Neural progenitor cell (in vitro differentiated cells): ENCODE measurements at regions not wholly inside any gene's neighbourhood (a gene's known extent, or its start where the extent isn't known, plus 50 kb on each side); places are given as distances from the start of the nearest gene placed in this dataset.

ENCODE experiments used
- DNase-seq: peaks from one replicate; pipeline ENCODE4 v3.0.0-alpha.2; 2016; ENCODE audit warnings: low spot score
- H2AFZ ChIP-seq: fragments of 200-600 bp; sonication (generic); replicated peaks from 2 replicates; pipeline ENCODE4 v1.6.1; 2016; ENCODE audit warnings: antibody characterized with exemption
- H3F3A ChIP-seq: fragments of 200-600 bp; sonication (generic); 2 replicates; pipeline ENCODE4 v1.6.1; 2016; ENCODE audit warnings: antibody characterized with exemption, low read depth
- H3K27ac ChIP-seq: fragments of 200-600 bp; sonication (generic); 2 replicates; pipeline ENCODE4 v1.5.1; 2016; ENCODE audit warnings: mild to moderate bottlenecking
- H3K27me3 ChIP-seq: fragments of 200-600 bp; sonication (generic); 2 replicates; pipeline ENCODE4 v1.6.1; 2016; ENCODE audit warnings: mild to moderate bottlenecking, moderate library complexity
- H3K36me3 ChIP-seq: fragments of 200-600 bp; sonication (generic); 2 replicates; pipeline ENCODE4 v1.5.1; 2016
- H3K4me1 ChIP-seq: fragments of 200-600 bp; sonication (generic); 2 replicates; pipeline ENCODE4 v1.6.1; 2016; ENCODE audit warnings: mixed run types
- H3K4me2 ChIP-seq: fragments of 200-600 bp; sonication (generic); 2 replicates; pipeline ENCODE4 v1.6.1; 2016
- H3K4me3 ChIP-seq: fragments of 200-600 bp; sonication (generic); 2 replicates; pipeline ENCODE4 v1.5.1; 2016
- H3K79me2 ChIP-seq: fragments of 200-600 bp; sonication (generic); 2 replicates; pipeline ENCODE4 v1.6.1; 2016; ENCODE audit warnings: low read depth
- H3K9ac ChIP-seq: fragments of 200-600 bp; sonication (generic); 2 replicates; pipeline ENCODE4 v1.6.1; 2016
- H3K9me3 ChIP-seq: fragments of 200-600 bp; sonication (generic); 2 replicates; pipeline ENCODE4 v1.5.1; 2016; ENCODE audit warnings: low read depth
- H4K20me1 ChIP-seq: fragments of 200-600 bp; sonication (generic); 2 replicates; pipeline ENCODE4 v1.6.1; 2016; ENCODE audit warnings: low read depth
- H3K27ac Mint-ChIP-seq: 3 replicates; pipeline ENCODE4 v1.8.0; 2021; ENCODE audit warnings: mixed read lengths
- H3K27me3 Mint-ChIP-seq: 2 replicates; pipeline ENCODE4 v1.8.0; 2022; ENCODE audit warnings: low read depth, mild to moderate bottlenecking, inconsistent platforms, moderate library complexity, mixed read lengths; ENCODE audit not compliant: insufficient read depth
- H3K36me3 Mint-ChIP-seq: 3 replicates; pipeline ENCODE4 v1.8.0; 2021; ENCODE audit warnings: mixed read lengths
- H3K4me1 Mint-ChIP-seq: 3 replicates; pipeline ENCODE4 v1.8.0; 2021; ENCODE audit warnings: mixed read lengths
- H3K4me3 Mint-ChIP-seq: 3 replicates; pipeline ENCODE4 v1.8.0; 2021; ENCODE audit warnings: mild to moderate bottlenecking, moderate library complexity, mixed read lengths
- H3K9me3 Mint-ChIP-seq: 3 replicates; pipeline ENCODE4 v1.8.0; 2020; ENCODE audit warnings: mixed read lengths
- EZH2 ChIP-seq: fragments of 200-600 bp; sonication (generic); IDR thresholded peaks from 2 replicates; pipeline ENCODE4 v1.6.1; 2017; ENCODE audit warnings: antibody characterized with exemption, mild to moderate bottlenecking, moderate library complexity
- EZH2phosphoT487 ChIP-seq: fragments of 200-600 bp; sonication (generic); IDR thresholded peaks from 2 replicates; pipeline ENCODE4 v1.6.1; 2017; ENCODE audit warnings: antibody characterized with exemption
- TF ChIP-seq, protein P1 (sequence below): fragments of 200-600 bp; sonication (generic); IDR thresholded peaks from 2 replicates; pipeline ENCODE4 v1.5.1; 2017; ENCODE audit warnings: antibody characterized with exemption, mild to moderate bottlenecking

DNA sequence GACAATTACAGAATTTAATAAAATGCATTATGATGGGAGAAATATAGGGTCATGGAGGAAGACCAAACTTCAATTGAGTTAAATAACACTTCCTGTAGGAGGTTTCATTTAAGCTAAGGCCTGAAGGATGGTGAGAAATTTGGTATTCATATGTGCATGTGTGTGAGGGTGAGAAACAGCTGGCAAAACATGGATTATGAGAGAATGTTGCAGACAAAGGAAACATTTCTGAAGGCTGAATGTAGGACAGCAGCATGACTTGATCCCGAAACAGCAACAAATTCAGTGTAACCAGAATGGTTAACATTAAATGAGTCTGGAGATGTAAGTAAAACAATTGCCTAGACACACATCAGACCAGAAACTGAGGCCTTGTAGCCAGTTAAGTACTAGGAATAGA is 630.8 kb downstream of the NR4A2 start:
- TF ChIP-seq EZH2 (no peak), EZH2phosphoT487 (no peak)
- TF ChIP-seq, protein P1, sequence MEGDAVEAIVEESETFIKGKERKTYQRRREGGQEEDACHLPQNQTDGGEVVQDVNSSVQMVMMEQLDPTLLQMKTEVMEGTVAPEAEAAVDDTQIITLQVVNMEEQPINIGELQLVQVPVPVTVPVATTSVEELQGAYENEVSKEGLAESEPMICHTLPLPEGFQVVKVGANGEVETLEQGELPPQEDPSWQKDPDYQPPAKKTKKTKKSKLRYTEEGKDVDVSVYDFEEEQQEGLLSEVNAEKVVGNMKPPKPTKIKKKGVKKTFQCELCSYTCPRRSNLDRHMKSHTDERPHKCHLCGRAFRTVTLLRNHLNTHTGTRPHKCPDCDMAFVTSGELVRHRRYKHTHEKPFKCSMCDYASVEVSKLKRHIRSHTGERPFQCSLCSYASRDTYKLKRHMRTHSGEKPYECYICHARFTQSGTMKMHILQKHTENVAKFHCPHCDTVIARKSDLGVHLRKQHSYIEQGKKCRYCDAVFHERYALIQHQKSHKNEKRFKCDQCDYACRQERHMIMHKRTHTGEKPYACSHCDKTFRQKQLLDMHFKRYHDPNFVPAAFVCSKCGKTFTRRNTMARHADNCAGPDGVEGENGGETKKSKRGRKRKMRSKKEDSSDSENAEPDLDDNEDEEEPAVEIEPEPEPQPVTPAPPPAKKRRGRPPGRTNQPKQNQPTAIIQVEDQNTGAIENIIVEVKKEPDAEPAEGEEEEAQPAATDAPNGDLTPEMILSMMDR: no peak
- Histone ChIP-seq H3K27me3 (no peaks in the 10 kb centered on the region), H3K36me3 (no peaks in the 10 kb centered on the region), H3K9ac (no peak overlapping the region), H3K4me3 (no peak overlapping the region), H3K27ac (no peak overlapping the region), H3K79me2 (no peaks in the 10 kb centered on the region), H3K4me1 (no peaks in the 10 kb centered on the region), H3K9me3 (no peaks in the 10 kb centered on the region), H4K20me1 (no peaks in the 10 kb centered on the region), H2AFZ (no peak overlapping the region), H3F3A (no peaks in the 10 kb centered on the region), H3K4me2 (no peak overlapping the region)
- no peak for DNase-seq
- H3K36me3 Mint-ChIP-seq: no peaks in the 10 kb centered on the region
- H3K4me3 Mint-ChIP-seq: no peak overlapping the region
- H3K9me3 Mint-ChIP-seq: no peaks in the 10 kb centered on the region
- no peak overlapping the region for H3K27ac Mint-ChIP-seq
- no peaks in the 10 kb centered on the region for H3K4me1 Mint-ChIP-seq
- H3K27me3 Mint-ChIP-seq: no peaks in the 10 kb centered on the region

DNA sequence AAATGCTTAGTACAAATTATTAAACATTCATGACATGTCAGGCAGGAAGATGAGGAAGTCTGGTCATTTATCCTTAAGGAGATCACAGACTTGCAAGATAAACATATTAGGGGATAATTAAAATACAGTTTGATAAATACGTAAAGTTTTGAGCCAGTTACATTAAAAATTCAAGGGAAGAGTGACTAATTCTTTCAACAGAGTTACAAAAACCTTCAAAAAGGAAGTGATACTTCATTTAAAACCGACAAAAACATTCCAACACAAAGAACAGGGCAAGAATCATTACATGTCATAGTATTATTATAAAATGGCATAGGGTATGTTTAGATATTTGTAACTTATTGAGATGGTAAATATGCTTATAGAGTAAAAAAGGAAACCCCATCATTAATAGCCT is 636.0 kb downstream of the NR4A2 start:
- Mint-ChIP-seq H3K27me3 (no peaks in the 10 kb centered on the region), H3K4me1 (no peaks in the 10 kb centered on the region), H3K27ac (no peak overlapping the region), H3K36me3 (no peaks in the 10 kb centered on the region), H3K9me3 (no peaks in the 10 kb centered on the region), H3K4me3 (no peak overlapping the region)
- H2AFZ ChIP-seq: no peak overlapping the region
- no peaks in the 10 kb centered on the region for H3F3A ChIP-seq
- no peak overlapping the region for H3K4me3 ChIP-seq
- H3K79me2 ChIP-seq: no peaks in the 10 kb centered on the region
- no peak overlapping the region for H3K9ac ChIP-seq
- TF ChIP-seq EZH2: no peak
- H3K27ac ChIP-seq: no peak overlapping the region
- no peaks in the 10 kb centered on the region for H3K9me3 ChIP-seq
- no peaks in the 10 kb centered on the region for H3K4me1 ChIP-seq
- H3K4me2 ChIP-seq: no peak overlapping the region
- H4K20me1 ChIP-seq: no peaks in the 10 kb centered on the region
- no peaks in the 10 kb centered on the region for H3K36me3 ChIP-seq
- H3K27me3 ChIP-seq: no peaks in the 10 kb centered on the region
- DNase-seq: no peak

DNA sequence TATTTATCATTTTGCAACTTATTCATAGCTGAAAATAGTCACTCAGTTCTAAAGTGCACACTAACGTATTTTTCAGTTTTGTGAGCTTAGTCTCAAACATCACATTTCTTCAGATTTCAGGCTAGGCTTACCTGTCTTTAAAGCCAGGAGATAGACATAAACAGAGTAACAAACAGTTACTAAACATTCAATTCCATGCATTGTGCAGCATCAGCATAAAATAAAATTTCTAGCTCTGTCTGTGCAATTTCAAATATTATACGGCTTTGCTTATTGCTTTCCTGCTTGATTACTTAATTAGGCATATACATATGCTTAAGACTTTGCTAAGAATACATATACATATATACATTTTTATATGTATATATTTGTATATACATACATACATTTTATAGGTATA is 637.0 kb downstream of the NR4A2 start:
- H3K9ac ChIP-seq: no peak overlapping the region
- H3K27me3 ChIP-seq: no peaks in the 10 kb centered on the region
- no peaks in the 10 kb centered on the region for H3K79me2 ChIP-seq
- H3K4me1 Mint-ChIP-seq: no peaks in the 10 kb centered on the region
- no peak overlapping the region for H3K4me3 Mint-ChIP-seq
- no peak for DNase-seq
- H3K9me3 Mint-ChIP-seq: no peaks in the 10 kb centered on the region
- TF ChIP-seq EZH2phosphoT487: no peak
- TF ChIP-seq EZH2: no peak
- TF ChIP-seq, protein P1: no peak
- no peaks in the 10 kb centered on the region for H3F3A ChIP-seq
- no peaks in the 10 kb centered on the region for H3K27me3 Mint-ChIP-seq
- H3K36me3 ChIP-seq: no peaks in the 10 kb centered on the region
- no peaks in the 10 kb centered on the region for H4K20me1 ChIP-seq
- no peak overlapping the region for H3K27ac Mint-ChIP-seq
- no peaks in the 10 kb centered on the region for H3K9me3 ChIP-seq
- no peaks in the 10 kb centered on the region for H3K36me3 Mint-ChIP-seq
- no peak overlapping the region for H3K27ac ChIP-seq
- H3K4me2 ChIP-seq: no peak overlapping the region
- no peak overlapping the region for H3K4me3 ChIP-seq
- H2AFZ ChIP-seq: no peak overlapping the region
- no peaks in the 10 kb centered on the region for H3K4me1 ChIP-seq

DNA sequence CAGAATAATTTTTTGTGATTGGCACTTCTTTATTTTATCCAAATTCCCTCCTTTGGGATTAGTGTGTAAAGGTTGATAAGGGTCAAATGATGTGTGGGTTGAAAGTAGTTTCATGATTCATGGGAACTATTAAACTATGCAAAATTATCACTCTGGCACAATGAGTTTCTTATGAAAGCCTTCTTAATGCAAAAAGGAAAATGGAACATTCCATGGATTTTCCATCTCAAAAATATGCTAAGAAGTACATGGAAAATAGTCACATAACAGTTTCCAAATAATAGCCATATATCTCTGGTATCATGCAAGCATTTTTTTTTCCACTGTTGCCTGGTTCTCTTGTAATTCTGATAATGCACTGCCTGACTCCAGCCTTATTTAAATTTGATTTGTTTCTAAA is 639.7 kb downstream of the NR4A2 start:
- Histone ChIP-seq H3K4me2 (no peak overlapping the region), H3K36me3 (no peaks in the 10 kb centered on the region)

More for the DNA sequence above, 639.7 kb downstream of the NR4A2 start:
- Histone ChIP-seq H3K9me3 (no peaks in the 10 kb centered on the region), H3F3A (no peaks in the 10 kb centered on the region), H3K4me3 (no peak overlapping the region), H3K4me1 (no peaks in the 10 kb centered on the region), H3K9ac (no peak overlapping the region), H2AFZ (no peak overlapping the region), H3K27me3 (no peaks in the 10 kb centered on the region), H3K27ac (no peak overlapping the region), H3K79me2 (no peaks in the 10 kb centered on the region), H4K20me1 (no peaks in the 10 kb centered on the region)
- H3K4me1 Mint-ChIP-seq: no peaks in the 10 kb centered on the region
- no peak for DNase-seq
- no peak overlapping the region for H3K4me3 Mint-ChIP-seq
- TF ChIP-seq, protein P1: no peak
- TF ChIP-seq EZH2 (no peak), EZH2phosphoT487 (no peak)
- no peaks in the 10 kb centered on the region for H3K9me3 Mint-ChIP-seq
- no peak overlapping the region for H3K27ac Mint-ChIP-seq
- no peaks in the 10 kb centered on the region for H3K36me3 Mint-ChIP-seq
- H3K27me3 Mint-ChIP-seq: no peaks in the 10 kb centered on the region
